ENCODE measurements at regions not wholly inside any gene's neighbourhood (a gene's known extent, or its start where the extent isn't known, plus 50 kb on each side); places are given as distances from the start of the nearest gene placed in this dataset.

GRCh38 chr6:163671355-163671754 is 256.8 kb downstream of the QKI start:
- Histone ChIP-seq H3K4me1 (ENCODE audit: insufficient read depth, low read length) (no peaks in the 10 kb centered on the region; the same call in 1 of the 2 replicates), H2BK20ac (ENCODE audit: low read depth, low read length, poor library complexity, severe bottlenecking) (no peak overlapping the region), H2AK5ac (ENCODE audit: insufficient read length, low read length) (no peak overlapping the region), H2BK12ac (ENCODE audit: insufficient read length, low read depth, low read length) (no peak overlapping the region), H3K27me3 (ENCODE audit: insufficient read depth, low read length) (no peaks in the 10 kb centered on the region), H4K5ac (ENCODE audit: insufficient read length, low read depth, low read length) (no peak overlapping the region), H3K9me3 (ENCODE audit: control insufficient read depth, low read depth, low read length) (no peaks in the 10 kb centered on the region), H3K14ac (ENCODE audit: insufficient read depth, low read length) (no peak overlapping the region), H3K9ac (ENCODE audit: extremely low read depth, insufficient read length, low read length) (no peak overlapping the region), H3K79me1 (ENCODE audit: insufficient read depth, low read depth, low read length, poor library complexity, severe bottlenecking) (no peaks in the 10 kb centered on the region), H4K20me1 (ENCODE audit: control insufficient read depth, insufficient read depth, insufficient read length) (no peaks in the 10 kb centered on the region), H3T11ph (ENCODE audit: low read length) (no peak overlapping the region), H3K79me2 (ENCODE audit: insufficient read depth, low read length) (no peaks in the 10 kb centered on the region; the same call in 1 of the 2 replicates), H3K23me2 (ENCODE audit: insufficient read length, low read depth, low read length, poor library complexity, severe bottlenecking) (no peaks in the 10 kb centered on the region), H2BK120ac (ENCODE audit: low read depth, low read length, poor library complexity, severe bottlenecking) (no peak overlapping the region), H4K91ac (ENCODE audit: insufficient read length, low read depth, low read length) (no peak overlapping the region), H2AFZ (ENCODE audit: low read length) (no peak overlapping the region), H2BK15ac (ENCODE audit: low read depth, low read length) (no peak overlapping the region), H3K18ac (ENCODE audit: insufficient read length, low read depth, low read length) (no peak overlapping the region), H3K4ac (ENCODE audit: low read depth, low read length) (no peak overlapping the region), H3K23ac (ENCODE audit: insufficient read length, low read depth, low read length) (no peak overlapping the region), H3K56ac (ENCODE audit: insufficient read length, low read depth, low read length) (no peak overlapping the region), H3K27ac (ENCODE audit: insufficient read length, low read depth, low read length) (no peak overlapping the region), H3K4me2 (ENCODE audit: insufficient read depth, insufficient read length, low read length) (no peak overlapping the region), H4K8ac (replicated peaks; ENCODE audit: insufficient read length, low read depth, low read length) (no peak overlapping the region), H2BK5ac (ENCODE audit: insufficient read length, low read length) (no peak overlapping the region)
- Mint-ChIP-seq H3K4me1 (peaks cover 0 to 2% of the 10 kb centered on the region in 2 experiments; a peak in 2 of 4 replicates), H3K27me3 (ENCODE audit: low read depth) (no peaks in the 10 kb centered on the region), H3K9me3 (peaks cover 2 to 3% of the 10 kb centered on the region in 2 experiments; a peak in 2 of 5 replicates), H3K36me3 (ENCODE audit: insufficient read depth in 1 of 3, low read depth in 3 of 3) (no peaks in the 10 kb centered on the region; a peak in 1 of 7 replicates), H3K27ac (no peak overlapping the region), H3K4me3 (no peak overlapping the region)
- no peak for TF ChIP-seq CTCF (conservative IDR thresholded peaks at IDR 0.05)
- DNase-seq: no peak
- WGBS (ENCODE audit: extremely low coverage, insufficient read length, low lambda C conversion rate): no CpG with 5 or more reads among the region's 19 CpGs

All from H9 (cell line).